MM.1S (cell line): ENCODE measurements at regions not wholly inside any gene's neighbourhood (a gene's known extent, or its start where the extent isn't known, plus 50 kb on each side); places are given as distances from the start of the nearest gene placed in this dataset.

Experiments
- DNase-seq: peaks from one replicate; pipeline ENCODE4 v3.0.0-alpha.2; 2015
- H2AFZ ChIP-seq: fragments of 300-600 bp; sonication (generic); 2 replicates; pipeline ENCODE4 v1.6.0; 2016; ENCODE audit warnings: antibody characterized with exemption, low read length
- H3F3A ChIP-seq: fragments of 300-600 bp; sonication (generic); 2 replicates; pipeline ENCODE4 v1.6.1; 2016; ENCODE audit warnings: mild to moderate bottlenecking, antibody characterized with exemption, low read length, moderate library complexity, mixed read lengths; ENCODE audit not compliant: insufficient read depth
- H3K27ac ChIP-seq: fragments of 300-600 bp; sonication (generic); 2 replicates; pipeline ENCODE4 v1.5.1; 2016; ENCODE audit warnings: mild to moderate bottlenecking, low read length
- H3K27me3 ChIP-seq: fragments of 300-600 bp; sonication (generic); replicated peaks from 2 replicates; pipeline ENCODE4 v1.6.0; 2016; ENCODE audit warnings: low read length; ENCODE audit not compliant: insufficient read depth
- H3K36me3 ChIP-seq: fragments of 300-600 bp; sonication (generic); replicated peaks from 2 replicates; pipeline ENCODE4 v1.6.1; 2016; ENCODE audit warnings: mild to moderate bottlenecking, low read length, mixed read lengths; ENCODE audit not compliant: insufficient read depth
- H3K4me1 ChIP-seq: fragments of 300-600 bp; sonication (generic); 2 replicates; pipeline ENCODE4 v1.6.1; 2016; ENCODE audit warnings: low read length, mixed read lengths
- H3K4me2 ChIP-seq: fragments of 300-600 bp; sonication (generic); 2 replicates; pipeline ENCODE4 v1.6.0; 2016; ENCODE audit warnings: low read depth, low read length
- H3K4me3 ChIP-seq: fragments of 300-600 bp; sonication (generic); 2 replicates; pipeline ENCODE4 v1.5.1; 2016; ENCODE audit warnings: low read length, mixed read lengths
- H3K79me2 ChIP-seq: fragments of 300-600 bp; sonication (generic); 2 replicates; pipeline ENCODE4 v1.6.1; 2016; ENCODE audit warnings: mixed run types, low read length, mixed read lengths
- H3K9ac ChIP-seq: fragments of 300-600 bp; sonication (generic); 2 replicates; pipeline ENCODE4 v1.6.1; 2016; ENCODE audit warnings: low read length, mixed read lengths
- H3K9me2 ChIP-seq: fragments of 300-600 bp; sonication (generic); replicated peaks from 2 replicates; pipeline ENCODE4 v1.6.1; 2016; ENCODE audit warnings: mild to moderate bottlenecking, low read length, mixed read lengths; ENCODE audit not compliant: insufficient read depth
- H3K9me3 ChIP-seq: fragments of 300-600 bp; sonication (generic); replicated peaks from 2 replicates; pipeline ENCODE4 v1.6.1; 2016; ENCODE audit warnings: mild to moderate bottlenecking, low read length, mixed read lengths; ENCODE audit not compliant: insufficient read depth
- H4K20me1 ChIP-seq: fragments of 300-600 bp; sonication (generic); 2 replicates; pipeline ENCODE4 v1.6.1; 2016; ENCODE audit warnings: mild to moderate bottlenecking, low read length, moderate library complexity, mixed read lengths; ENCODE audit not compliant: insufficient read depth
- EZH2 ChIP-seq: fragments of 300-600 bp; sonication (generic); optimal IDR thresholded peaks from 2 replicates; pipeline ENCODE3; 2017; ENCODE audit warnings: low read depth, mild to moderate bottlenecking, antibody characterized with exemption, low read length, mixed read lengths
- EZH2phosphoT487 ChIP-seq: fragments of 300-600 bp; sonication (generic); IDR thresholded peaks from 2 replicates; pipeline ENCODE4 v1.6.1; 2018; ENCODE audit warnings: antibody characterized with exemption, low read length
- TF ChIP-seq, protein P1 (sequence below): fragments of 300-600 bp; sonication (generic); IDR thresholded peaks from 2 replicates; pipeline ENCODE4 v1.5.1; 2016; ENCODE audit warnings: antibody characterized with exemption, low read length, mixed read lengths

GRCh38 chr10:78953799-78954297, 114.9 kb upstream of the ZMIZ1 start:
- DNase-seq, result no peak
- Histone ChIP-seq H3K4me1 (no peaks in the 10 kb centered on the region), H3K4me2 (no peak overlapping the region), H3K4me3 (no peak overlapping the region), H3K9ac (no peak overlapping the region), H4K20me1 (no peaks in the 10 kb centered on the region), H3K36me3 (no peaks in the 10 kb centered on the region), H3K9me2 (no peaks in the 10 kb centered on the region), H3K27ac (no peak overlapping the region), H3K27me3 (no peaks in the 10 kb centered on the region), H3K9me3 (no peaks in the 10 kb centered on the region), H2AFZ (no peak overlapping the region), H3F3A (no peaks in the 10 kb centered on the region), H3K79me2 (no peaks in the 10 kb centered on the region)
- no peak for TF ChIP-seq EZH2phosphoT487
- TF ChIP-seq, protein P1, sequence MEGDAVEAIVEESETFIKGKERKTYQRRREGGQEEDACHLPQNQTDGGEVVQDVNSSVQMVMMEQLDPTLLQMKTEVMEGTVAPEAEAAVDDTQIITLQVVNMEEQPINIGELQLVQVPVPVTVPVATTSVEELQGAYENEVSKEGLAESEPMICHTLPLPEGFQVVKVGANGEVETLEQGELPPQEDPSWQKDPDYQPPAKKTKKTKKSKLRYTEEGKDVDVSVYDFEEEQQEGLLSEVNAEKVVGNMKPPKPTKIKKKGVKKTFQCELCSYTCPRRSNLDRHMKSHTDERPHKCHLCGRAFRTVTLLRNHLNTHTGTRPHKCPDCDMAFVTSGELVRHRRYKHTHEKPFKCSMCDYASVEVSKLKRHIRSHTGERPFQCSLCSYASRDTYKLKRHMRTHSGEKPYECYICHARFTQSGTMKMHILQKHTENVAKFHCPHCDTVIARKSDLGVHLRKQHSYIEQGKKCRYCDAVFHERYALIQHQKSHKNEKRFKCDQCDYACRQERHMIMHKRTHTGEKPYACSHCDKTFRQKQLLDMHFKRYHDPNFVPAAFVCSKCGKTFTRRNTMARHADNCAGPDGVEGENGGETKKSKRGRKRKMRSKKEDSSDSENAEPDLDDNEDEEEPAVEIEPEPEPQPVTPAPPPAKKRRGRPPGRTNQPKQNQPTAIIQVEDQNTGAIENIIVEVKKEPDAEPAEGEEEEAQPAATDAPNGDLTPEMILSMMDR, result no peak
- TF ChIP-seq EZH2, result no peak

DNA sequence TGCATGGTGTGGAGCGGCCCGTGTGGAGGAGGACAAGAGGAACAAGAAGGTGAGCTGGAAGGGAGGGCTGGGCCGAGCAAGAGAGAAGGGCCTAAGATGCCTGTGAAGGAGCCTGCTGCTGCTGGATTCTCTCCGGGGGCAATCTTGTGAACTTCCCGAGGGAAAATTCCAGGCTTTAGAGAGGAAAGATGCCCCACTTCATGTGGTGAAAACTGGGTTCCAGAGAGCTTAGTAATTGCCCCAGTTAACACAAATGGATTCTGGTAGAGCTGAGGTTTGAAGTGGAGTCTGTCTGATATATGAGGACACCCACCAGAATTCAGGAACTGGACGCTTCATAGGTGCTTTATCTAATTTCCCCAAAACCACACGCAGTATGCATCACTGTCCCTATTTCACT, 114.1 kb upstream of the ZMIZ1 start:
- H2AFZ ChIP-seq, result no peak overlapping the region
- no peaks in the 10 kb centered on the region for H4K20me1 ChIP-seq
- DNase-seq, result no peak
- no peak overlapping the region for H3K4me3 ChIP-seq
- H3F3A ChIP-seq, result no peaks in the 10 kb centered on the region
- no peaks in the 10 kb centered on the region for H3K36me3 ChIP-seq
- no peak overlapping the region for H3K27ac ChIP-seq
- no peaks in the 10 kb centered on the region for H3K4me1 ChIP-seq
- H3K9me3 ChIP-seq, result no peaks in the 10 kb centered on the region
- no peaks in the 10 kb centered on the region for H3K9me2 ChIP-seq
- no peak for TF ChIP-seq EZH2phosphoT487
- TF ChIP-seq, protein P1, result no peak
- no peak for TF ChIP-seq EZH2
- no peak overlapping the region for H3K9ac ChIP-seq
- no peak overlapping the region for H3K4me2 ChIP-seq
- no peaks in the 10 kb centered on the region for H3K27me3 ChIP-seq
- H3K79me2 ChIP-seq, result no peaks in the 10 kb centered on the region

DNA sequence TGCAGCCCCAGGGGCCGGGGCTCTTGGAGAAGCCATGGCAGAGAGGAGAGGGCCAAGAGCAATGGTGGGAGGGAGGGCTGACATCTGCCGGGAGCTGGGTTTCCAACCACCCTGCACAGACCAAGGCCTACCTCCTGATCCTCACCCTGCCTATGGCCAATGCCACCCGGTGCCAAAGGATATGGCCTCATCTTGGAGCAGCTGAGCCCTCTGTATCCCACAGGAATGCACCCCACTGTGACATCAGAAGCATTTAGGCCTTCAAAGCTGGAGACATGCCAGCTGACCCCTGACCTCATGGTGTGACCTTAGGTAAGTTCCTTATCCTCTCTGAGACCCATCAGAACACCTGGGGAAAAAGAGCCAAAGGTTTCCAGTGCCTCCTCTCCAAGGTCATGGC, 113.6 kb upstream of the ZMIZ1 start:
- no peaks in the 10 kb centered on the region for H4K20me1 ChIP-seq
- no peak overlapping the region for H3K4me3 ChIP-seq
- no peak overlapping the region for H3K27ac ChIP-seq
- H3K4me2 ChIP-seq, result no peak overlapping the region
- H2AFZ ChIP-seq, result no peak overlapping the region
- no peaks in the 10 kb centered on the region for H3K9me3 ChIP-seq
- no peaks in the 10 kb centered on the region for H3K36me3 ChIP-seq
- TF ChIP-seq, protein P1, result no peak
- TF ChIP-seq EZH2 (no peak), EZH2phosphoT487 (no peak)
- no peaks in the 10 kb centered on the region for H3K4me1 ChIP-seq
- H3F3A ChIP-seq, result no peaks in the 10 kb centered on the region
- H3K79me2 ChIP-seq, result no peaks in the 10 kb centered on the region
- DNase-seq, result no peak
- H3K9me2 ChIP-seq, result no peaks in the 10 kb centered on the region
- H3K27me3 ChIP-seq, result no peaks in the 10 kb centered on the region
- no peak overlapping the region for H3K9ac ChIP-seq
